Stomach (tissue), 8 donors: ENCODE measurements at regions not wholly inside any gene's neighbourhood (a gene's known extent, or its start where the extent isn't known, plus 50 kb on each side); places are given as distances from the start of the nearest gene placed in this dataset.

ENCODE experiments used
- DNase-seq, 2 donors: peaks; one replicate each; pipeline versions ENCODE4 v3.0.0 to v3.0.0-alpha.2; 2013 to 2019
- H3K27ac ChIP-seq, 5 donors: fragments of 200-600 bp in 4 of 5; sonication (generic) in 4 of 5; one replicate each; pipeline ENCODE4 v1.5.1; 2013 to 2019; ENCODE audit warnings: mild to moderate bottlenecking in 1 of 5, moderate library complexity in 1 of 5
- H3K27me3 ChIP-seq, 3 donors: fragments of 200-600 bp; sonication (generic); one replicate each; pipeline ENCODE4 v1.5.1; 2017 to 2019; ENCODE audit warnings: mixed run types in 1 of 3
- H3K36me3 ChIP-seq, 4 donors: fragments of 200-600 bp; sonication (generic); 1 replicate in 3 of 4; 2 replicates in 1 of 4; pipeline ENCODE4 v1.5.1; 2016 to 2019
- H3K4me1 ChIP-seq, 4 donors: fragments of 200-600 bp; sonication (generic); one replicate each; pipeline ENCODE4 v1.5.1; 2016 to 2019
- H3K4me3 ChIP-seq, 4 donors: fragments of 200-600 bp; sonication (generic) in 3 of 4; one replicate each; pipeline ENCODE4 v1.5.1; 2016 to 2019; ENCODE audit warnings: mild to moderate bottlenecking in 1 of 4
- H3K9me3 ChIP-seq, 4 donors: fragments of 200-600 bp; sonication (generic); one replicate each; pipeline ENCODE4 v1.5.1; 2016 to 2019
- CTCF ChIP-seq, 7 experiments: fragments of 450-650 bp in 4 of 7; fragments of 200-600 bp in 3 of 7; sonication (generic) in 3 of 7; IDR thresholded peaks; one replicate each; pipeline ENCODE4 v1.5.1; 2016 to 2019; ENCODE audit warnings: antibody characterized with exemption in 7 of 7, control low read depth in 2 of 7, mild to moderate bottlenecking in 1 of 7
- EP300 ChIP-seq: sonication (generic); formaldehyde crosslinking; IDR thresholded peaks from one replicate; pipeline ENCODE4 v1.6.1; 2017; ENCODE audit warnings: antibody characterized with exemption
- POLR2A ChIP-seq, 4 donors: fragments of 450-650 bp; IDR thresholded peaks; one replicate each; pipeline ENCODE4 v1.6.1; 2016; ENCODE audit warnings: antibody characterized with exemption in 4 of 4, control low read depth in 2 of 4, mild to moderate bottlenecking in 1 of 4, moderate library complexity in 1 of 4
- POLR2AphosphoS5 ChIP-seq, 3 donors: sonication (generic); formaldehyde crosslinking; IDR thresholded peaks; one replicate each; pipeline ENCODE4 v1.6.1; 2016; ENCODE audit warnings: antibody characterized with exemption in 3 of 3
- WGBS, 5 donors: extraction: QIAGEN DNeasy Blood & Tissue Kit in 3 of 5; methylation state at CpG; one replicate each; pipeline versions ENCODE4 v1.1.5 to v1.1.7; 2013 to 2018; 5-methylcytosine and 5-hydroxymethylcytosine counted together
- intact Hi-C: fragments of 100-400 bp; cut with DNase I; formaldehyde crosslinking; loops from one replicate; pipeline ENCODE4 v1.15.1; 2023; ENCODE audit warnings: low total_unique reads
- donor health status: healthy with polysubstance abuse.
- donor health status: Bipolar disorder and iron deficiency.
- donor health status: healthy.

DNA sequence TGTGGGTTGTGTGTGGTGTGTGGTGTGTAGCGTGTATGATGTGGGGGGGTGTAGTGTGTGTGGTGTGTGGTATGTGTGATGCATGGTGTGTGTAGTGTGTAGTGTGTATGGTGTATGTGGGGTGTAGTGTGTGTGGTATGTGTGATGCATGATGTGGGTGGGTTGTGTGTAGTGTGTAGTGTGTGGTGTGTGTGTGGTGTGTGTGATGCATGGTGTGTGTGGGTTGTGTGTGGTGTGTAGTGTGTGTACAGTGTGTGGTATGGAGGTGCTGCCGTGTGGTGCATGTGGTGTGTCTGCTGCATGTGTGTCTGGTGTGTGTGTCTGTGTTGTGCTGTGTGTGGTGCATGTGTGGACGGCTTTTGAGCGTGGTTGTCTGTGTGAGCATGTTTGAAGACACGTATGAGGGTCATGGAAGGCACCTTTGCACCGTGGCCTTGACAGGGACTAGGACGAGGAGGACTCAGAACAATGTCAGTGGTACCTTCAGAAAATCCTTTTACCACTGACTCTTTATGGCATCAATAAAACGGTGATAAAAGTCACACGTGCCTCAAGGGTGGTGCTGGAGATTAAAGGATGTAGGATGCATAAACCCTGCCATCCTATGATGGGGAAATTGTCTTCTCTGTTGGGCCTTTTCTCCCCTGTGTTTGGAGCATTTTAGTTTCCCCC lies 328.7 kb upstream of the B3GAT1 start:
- DNase-seq: no peak
- H3K27me3 ChIP-seq: peaks cover 0 to 35% (median 0%) of the 10 kb centered on the region in 3 donors
- peaks cover 0 to 24% (median 17%) of the 10 kb centered on the region in 4 donors for H3K4me1 ChIP-seq
- TF ChIP-seq CTCF (IDR thresholded peaks at IDR 0.05): no peak
- TF ChIP-seq POLR2AphosphoS5 (IDR thresholded peaks at IDR 0.05): no peak
- no peak for TF ChIP-seq POLR2A (IDR thresholded peaks at IDR 0.05)
- TF ChIP-seq EP300: no peak
- no peak overlapping the region for H3K27ac ChIP-seq
- H3K36me3 ChIP-seq: no peaks in the 10 kb centered on the region
- intact Hi-C loops: no loop called here
- WGBS, 5 donors: 66 to 71% (median 68%) methylated on average over 9 of the region's 9 CpGs
- no peaks in the 10 kb centered on the region for H3K9me3 ChIP-seq
- H3K4me3 ChIP-seq: no peak overlapping the region

DNA sequence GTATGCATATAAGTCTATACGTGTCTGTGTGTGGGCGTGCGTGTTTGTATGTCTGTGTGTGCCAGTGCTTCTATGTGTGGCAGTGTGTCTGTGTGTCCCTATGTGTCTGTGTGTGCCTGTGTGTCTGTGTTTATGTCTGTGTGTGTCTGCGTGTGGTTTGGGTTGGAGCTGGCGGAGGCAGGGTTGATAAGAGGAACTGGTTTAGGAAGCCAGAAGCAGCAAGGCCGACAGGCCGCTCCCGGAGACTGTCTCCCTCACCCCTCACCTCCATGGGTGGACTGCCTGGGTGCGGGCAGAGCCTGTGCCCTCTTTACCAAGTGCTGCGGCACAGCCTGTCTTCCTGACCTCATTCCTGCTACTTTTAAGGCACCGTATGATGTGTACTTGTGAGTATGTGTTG lies 327.1 kb upstream of the B3GAT1 start:
- Histone ChIP-seq H3K4me3 (no peak overlapping the region), H3K4me1 (peaks cover 0 to 30% (median 17%) of the 10 kb centered on the region in 4 donors), H3K27me3 (peaks cover 0 to 30% (median 0%) of the 10 kb centered on the region in 3 donors), H3K36me3 (no peaks in the 10 kb centered on the region), H3K9me3 (no peaks in the 10 kb centered on the region), H3K27ac (no peak overlapping the region)
- TF ChIP-seq POLR2AphosphoS5 (IDR thresholded peaks at IDR 0.05): no peak
- TF ChIP-seq CTCF (IDR thresholded peaks at IDR 0.05): no peak
- no peak for TF ChIP-seq EP300
- intact Hi-C loops: no loop called here
- DNase-seq: no peak
- 44 to 74% (median 61%) methylated on average over 11 of the region's 11 CpGs for WGBS, 5 donors

GRCh38 chr11:134738581-134738980 lies 326.5 kb upstream of the B3GAT1 start:
- Histone ChIP-seq H3K9me3 (no peaks in the 10 kb centered on the region), H3K27me3 (peaks cover 0 to 30% (median 0%) of the 10 kb centered on the region in 3 donors), H3K36me3 (no peaks in the 10 kb centered on the region), H3K27ac (no peak overlapping the region), H3K4me1 (peaks cover 0 to 32% (median 17%) of the 10 kb centered on the region in 4 donors), H3K4me3 (no peak overlapping the region)
- TF ChIP-seq CTCF (IDR thresholded peaks at IDR 0.05): no peak
- no peak for TF ChIP-seq POLR2A (IDR thresholded peaks at IDR 0.05)
- no peak for TF ChIP-seq EP300
- no peak for TF ChIP-seq POLR2AphosphoS5 (IDR thresholded peaks at IDR 0.05)
- no peak for DNase-seq
- intact Hi-C loops: no loop called here
- WGBS, 5 donors: 86 to 95% (median 94%) methylated on average over 20 to 22 of the region's 22 CpGs

DNA sequence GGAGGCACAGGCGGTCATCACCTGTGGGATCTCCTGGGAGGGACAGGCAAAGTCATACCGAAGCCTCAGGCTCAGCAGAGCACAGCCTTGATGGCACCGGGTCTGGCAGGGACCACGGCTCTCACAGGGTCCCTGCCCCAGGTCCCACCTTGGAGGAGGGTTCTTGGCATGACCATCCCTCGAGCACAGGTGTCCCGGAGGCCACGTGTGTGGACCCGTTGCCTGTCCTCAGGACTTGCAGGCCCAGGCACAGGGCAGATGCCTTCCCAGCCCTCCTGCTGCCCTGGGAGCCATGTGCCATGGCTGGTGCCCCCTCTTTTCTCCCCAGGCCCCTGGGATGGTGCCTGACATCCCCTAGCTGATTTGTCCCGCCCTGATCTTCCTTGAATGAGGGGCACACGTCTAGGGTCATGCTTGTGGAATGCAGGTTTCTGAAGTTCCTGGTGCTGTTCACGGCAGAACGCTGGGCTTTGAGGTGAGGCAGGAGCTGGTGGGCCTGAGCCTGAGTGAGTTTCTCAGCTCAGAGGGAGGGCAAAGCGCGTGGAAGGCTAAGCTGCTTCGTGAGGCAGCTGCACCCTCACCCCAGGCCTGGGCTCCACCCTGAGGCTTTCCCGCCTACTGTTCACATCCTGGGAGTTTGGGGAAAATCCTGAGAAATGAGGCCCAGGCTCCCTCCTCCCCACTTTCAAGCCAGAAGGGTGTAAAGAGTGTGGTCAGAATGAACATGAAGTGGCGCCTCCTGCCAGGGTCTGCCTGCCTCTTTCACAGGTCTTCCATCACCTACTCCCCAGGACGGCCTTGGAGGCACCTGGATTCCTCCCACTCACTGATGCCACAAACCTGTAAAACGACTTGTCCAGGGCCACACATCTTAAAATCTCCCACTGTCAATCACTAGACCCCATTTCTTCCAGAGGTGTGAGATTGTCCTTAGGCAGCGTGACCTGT lies 325.8 kb upstream of the B3GAT1 start:
- Histone ChIP-seq H3K27ac (no peak overlapping the region), H3K4me3 (no peak overlapping the region), H3K36me3 (no peaks in the 10 kb centered on the region), H3K27me3 (peaks cover 0 to 30% (median 0%) of the 10 kb centered on the region in 3 donors), H3K4me1 (peaks cover 0 to 26% (median 14%) of the 10 kb centered on the region in 4 donors), H3K9me3 (no peaks in the 10 kb centered on the region)
- intact Hi-C loops: no loop called here
- no peak for DNase-seq
- 73 to 84% (median 81%) methylated on average over 18 to 20 of the region's 20 CpGs for WGBS, 5 donors
- TF ChIP-seq EP300 (no peak), POLR2AphosphoS5 (IDR thresholded peaks at IDR 0.05) (no peak), POLR2A (IDR thresholded peaks at IDR 0.05) (no peak), CTCF (IDR thresholded peaks at IDR 0.05) (no peak)
